ENCODE measurements at regions not wholly inside any gene's neighbourhood (a gene's known extent, or its start where the extent isn't known, plus 50 kb on each side); places are given as distances from the start of the nearest gene placed in this dataset.
A peak's percentile ranks its signal among the peaks of the same experiment; 100 is the strongest.
"Not testable (repeated sequence)": the region's sequence is repeated elsewhere in the genome, so short reads cannot be mapped to it uniquely, and the experiment has no call there.

DNA sequence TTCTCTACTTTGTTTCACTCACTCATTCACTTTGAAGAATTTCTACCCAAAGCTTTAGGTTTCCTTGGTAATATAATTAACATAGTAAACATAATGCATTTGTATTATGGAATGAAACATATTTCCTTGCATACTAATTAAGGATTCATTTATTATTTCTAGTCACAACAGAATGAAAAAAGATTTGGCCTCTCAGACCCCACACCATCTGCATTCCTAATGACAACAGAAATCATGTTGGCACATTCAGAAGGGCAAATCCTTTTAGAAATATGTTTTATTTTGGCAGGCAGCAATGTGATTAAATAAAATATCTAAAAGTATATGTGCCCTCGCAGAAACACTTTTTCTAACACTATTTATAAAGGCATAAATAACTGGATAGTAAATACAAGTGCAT, 163.4 kb downstream of the HTR1B start:
- ATAC-seq (replicated peaks in 6 of 8): no peak

DNA sequence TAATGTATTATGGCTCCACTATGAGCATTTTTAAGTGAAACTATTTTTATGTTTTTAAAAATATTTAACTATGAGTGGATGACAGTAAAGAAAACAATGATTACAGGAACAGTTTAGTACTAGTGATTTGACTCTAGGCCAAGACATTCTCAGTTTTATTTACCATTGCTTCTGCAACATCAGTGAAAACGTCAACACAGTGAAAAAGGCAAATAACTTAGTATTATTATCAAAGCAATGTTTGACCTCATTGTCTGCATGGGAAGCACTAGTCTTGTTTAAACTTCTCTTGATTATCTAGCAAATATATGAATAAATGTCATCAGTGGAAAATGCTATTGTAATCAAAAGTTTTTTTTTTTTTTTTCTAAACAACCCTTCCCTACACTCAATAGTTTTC, 165.0 kb downstream of the HTR1B start:
- in situ Hi-C loops (cut with MboI; ENCODE audit: low pct_unique_long_range_greater_than_20kb in 2 of 9, low sequenced_read_pairs in 9 of 9, unreplicated experiment in 9 of 9): no loop called here
- ATAC-seq (replicated peaks in 6 of 8): peak in 1 of 8 experiments; percentile 43
- WGBS, 10 experiments: 17 to 83% (median 63%) methylated on average over 1 of the region's 1 CpG; no CpG with 5 or more reads in 1 of the 10 experiments
- Histone ChIP-seq H3K27ac (no peak overlapping the region), H3K4me3 (no peak overlapping the region), H3K4me1 (replicated peaks in 1 of 2) (no peaks in the 10 kb centered on the region)

More for the DNA sequence above, 163.4 kb downstream of the HTR1B start:
- WGBS, 10 experiments: 10 to 100% (median 61%) methylated on average over 1 of the region's 1 CpG; no CpG with 5 or more reads in 2 of the 10 experiments
- Histone ChIP-seq H3K27ac (no peak overlapping the region), H3K4me3 (no peak overlapping the region), H3K4me1 (replicated peaks in 1 of 2) (no peaks in the 10 kb centered on the region)
- in situ Hi-C loops (cut with MboI; ENCODE audit: low pct_unique_long_range_greater_than_20kb in 2 of 9, low sequenced_read_pairs in 9 of 9, unreplicated experiment in 9 of 9): no loop called here

DNA sequence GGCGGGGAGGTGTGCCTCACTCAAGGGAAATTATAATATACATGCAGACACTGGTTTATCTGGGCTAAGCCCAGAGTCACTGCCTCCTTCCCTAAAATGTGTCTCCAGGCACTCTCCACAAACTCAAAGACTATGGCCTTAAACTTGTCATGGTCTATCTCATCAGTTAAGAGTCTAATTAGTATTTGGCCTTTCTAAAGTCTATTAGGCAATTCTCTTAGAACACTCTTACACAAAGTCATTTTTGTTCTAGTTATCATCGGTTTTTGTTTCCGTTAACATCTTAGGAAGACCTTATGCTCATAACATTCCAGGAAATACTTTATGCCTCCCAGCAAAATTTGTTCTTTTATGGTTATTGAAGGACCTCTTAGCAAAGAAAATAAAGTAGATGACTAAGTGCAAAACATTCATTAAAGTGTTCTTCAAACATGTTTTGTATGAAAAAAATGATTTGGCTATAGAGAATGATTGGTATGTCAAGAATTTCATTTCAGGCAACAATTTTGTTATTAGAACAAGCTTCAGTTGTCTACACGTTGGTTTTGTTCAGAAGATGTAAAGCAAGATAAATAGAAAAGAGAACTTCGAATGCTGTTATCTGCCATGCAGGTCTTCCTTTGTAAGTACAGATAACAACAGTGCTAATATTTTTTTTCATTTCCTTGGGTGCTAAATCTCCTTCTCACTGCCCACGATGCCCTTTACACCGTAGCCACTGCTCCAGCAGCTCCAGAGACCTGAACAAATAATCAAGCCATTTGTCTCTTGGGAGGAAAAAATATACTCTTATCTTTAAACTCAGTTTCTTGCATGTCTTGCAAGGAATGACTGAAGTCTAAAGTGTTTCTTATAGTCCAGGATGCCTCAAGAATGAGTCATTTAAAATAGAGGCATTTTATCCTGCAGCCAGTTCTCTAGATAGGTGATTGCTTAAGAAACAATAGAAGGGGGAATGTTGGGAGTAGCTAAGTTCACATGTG, 170.4 kb downstream of the HTR1B start:
- H3K27ac ChIP-seq: no peak overlapping the region
- WGBS, 10 experiments: 21 to 89% (median 76%) methylated on average over 3 to 7 of the region's 7 CpGs
- H3K4me3 ChIP-seq: no peak overlapping the region
- in situ Hi-C loops (cut with MboI; ENCODE audit: low pct_unique_long_range_greater_than_20kb in 2 of 9, low sequenced_read_pairs in 9 of 9, unreplicated experiment in 9 of 9): no loop called here
- peak in 3 of 8 experiments; percentile 54 to 77 (median 69) for ATAC-seq (replicated peaks in 6 of 8)
- H3K4me1 ChIP-seq (replicated peaks in 1 of 2): no peaks in the 10 kb centered on the region

DNA sequence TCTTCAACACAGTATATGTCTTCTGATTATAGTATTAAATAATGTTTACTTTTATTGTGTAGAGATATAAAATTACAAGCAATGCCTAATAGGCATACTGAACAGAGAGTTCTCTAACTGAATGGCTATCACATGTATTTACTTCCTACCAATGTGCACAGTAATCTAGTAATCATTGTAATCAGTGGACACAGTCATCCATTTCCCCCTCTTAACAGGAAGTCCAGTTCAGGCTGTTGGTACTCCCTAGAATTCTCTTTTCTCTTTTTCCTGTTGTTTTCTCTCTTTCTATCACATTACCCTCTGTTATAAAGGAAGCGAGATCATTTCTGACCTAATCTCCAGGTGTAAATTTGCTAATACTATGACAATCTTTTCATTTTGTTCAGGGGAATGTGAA, 172.5 kb downstream of the HTR1B start:
- H3K27ac ChIP-seq: no peak overlapping the region
- ATAC-seq (replicated peaks in 6 of 8): no peak
- H3K4me3 ChIP-seq: no peak overlapping the region
- H3K4me1 ChIP-seq (replicated peaks in 1 of 2): no peaks in the 10 kb centered on the region
- WGBS, 10 experiments: 43 to 100% (median 100%) methylated on average over 1 of the region's 1 CpG; no CpG with 5 or more reads in 3 of the 10 experiments
- in situ Hi-C loops (cut with MboI; ENCODE audit: low pct_unique_long_range_greater_than_20kb in 2 of 9, low sequenced_read_pairs in 9 of 9, unreplicated experiment in 9 of 9): no loop called here

DNA sequence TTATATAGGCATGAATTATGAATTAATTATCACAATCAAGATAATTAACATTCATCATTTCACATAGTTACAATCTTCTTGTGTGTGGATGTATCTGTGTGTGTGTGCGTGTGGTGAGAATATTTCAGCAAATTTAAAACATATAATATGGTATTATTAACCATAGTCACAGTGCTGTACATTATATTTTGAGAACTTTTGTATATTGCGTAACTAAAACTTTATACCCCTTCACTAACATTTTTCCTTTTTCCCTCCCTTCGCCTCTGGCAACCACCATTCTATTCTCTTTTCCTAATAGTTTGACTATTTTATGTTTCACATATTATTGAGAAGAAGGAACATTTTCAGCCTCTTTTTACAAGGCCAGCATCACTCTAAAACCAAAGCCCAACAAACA, 176.8 kb downstream of the HTR1B start:
- WGBS, 10 experiments: 77 to 97% (median 89%) methylated on average over 3 of the region's 3 CpGs; no CpG with 5 or more reads in 2 of the 10 experiments
- Histone ChIP-seq H3K4me3 (no peak overlapping the region), H3K27ac (no peak overlapping the region), H3K4me1 (replicated peaks in 1 of 2) (no peaks in the 10 kb centered on the region)
- no peak for ATAC-seq (replicated peaks in 6 of 8)
- in situ Hi-C loops (cut with MboI; ENCODE audit: low pct_unique_long_range_greater_than_20kb in 2 of 9, low sequenced_read_pairs in 9 of 9, unreplicated experiment in 9 of 9): no loop called here

DNA sequence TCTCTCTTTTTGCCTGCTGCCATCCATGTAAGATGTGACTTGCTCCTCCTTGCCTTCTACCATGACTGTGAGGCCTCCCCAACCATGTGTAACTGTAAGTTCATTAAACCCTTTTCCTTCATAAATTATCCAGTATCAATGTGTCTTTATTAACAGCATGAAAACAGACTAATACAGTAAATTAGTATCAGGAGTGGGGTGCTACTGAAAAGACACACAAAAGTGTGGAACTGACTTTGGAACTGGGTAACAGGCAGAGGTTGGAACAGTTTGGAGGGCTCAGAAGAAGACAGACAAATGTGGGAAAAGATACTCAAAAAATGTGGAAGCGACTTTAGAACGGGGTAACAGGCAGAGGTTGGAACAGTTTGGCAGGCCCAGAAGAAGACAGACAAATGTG, 189.4 kb downstream of the HTR1B start:
- Histone ChIP-seq H3K27ac (no peak overlapping the region), H3K4me3 (no peak overlapping the region), H3K4me1 (replicated peaks in 1 of 2) (no peaks in the 10 kb centered on the region)
- no peak for ATAC-seq (replicated peaks in 6 of 8)
- in situ Hi-C loops (cut with MboI; ENCODE audit: low pct_unique_long_range_greater_than_20kb in 2 of 9, low sequenced_read_pairs in 9 of 9, unreplicated experiment in 9 of 9): no loop called here
- whole genome bisulfite sequencing, 10 experiments: 32 to 100% (median 82%) methylated on average over 1 to 2 of the region's 2 CpGs; no CpG with 5 or more reads in 2 of the 10 experiments

DNA sequence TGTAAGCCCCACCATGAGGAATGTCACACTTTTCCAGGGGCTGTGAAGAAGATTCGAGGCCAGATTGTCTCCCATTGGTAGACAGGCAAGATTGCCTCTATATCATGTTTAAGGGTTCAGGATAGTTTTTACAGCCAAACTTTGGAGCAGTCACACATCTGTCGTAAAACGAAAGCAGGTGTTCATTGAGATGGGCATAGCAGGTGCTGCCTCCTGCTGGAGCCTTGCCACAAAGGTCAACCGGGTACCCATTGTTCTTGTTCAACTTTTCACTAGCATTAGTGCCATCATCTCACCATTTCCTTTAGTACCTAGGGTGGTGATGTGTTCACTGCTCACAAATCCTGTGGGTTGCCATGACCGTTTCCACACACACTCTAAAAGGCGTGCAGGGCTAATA, 198.3 kb downstream of the HTR1B start:
- 68 to 92% (median 80%) methylated on average over 1 to 6 of the region's 6 CpGs; no CpG with 5 or more reads in 3 of the 10 experiments for WGBS, 10 experiments
- no peaks in the 10 kb centered on the region for H3K4me1 ChIP-seq (replicated peaks in 1 of 2)
- H3K27ac ChIP-seq: no peak overlapping the region
- no peak overlapping the region for H3K4me3 ChIP-seq
- ATAC-seq (replicated peaks in 6 of 8): no peak
- in situ Hi-C loops (cut with MboI; ENCODE audit: low pct_unique_long_range_greater_than_20kb in 2 of 9, low sequenced_read_pairs in 9 of 9, unreplicated experiment in 9 of 9): no loop called here

DNA sequence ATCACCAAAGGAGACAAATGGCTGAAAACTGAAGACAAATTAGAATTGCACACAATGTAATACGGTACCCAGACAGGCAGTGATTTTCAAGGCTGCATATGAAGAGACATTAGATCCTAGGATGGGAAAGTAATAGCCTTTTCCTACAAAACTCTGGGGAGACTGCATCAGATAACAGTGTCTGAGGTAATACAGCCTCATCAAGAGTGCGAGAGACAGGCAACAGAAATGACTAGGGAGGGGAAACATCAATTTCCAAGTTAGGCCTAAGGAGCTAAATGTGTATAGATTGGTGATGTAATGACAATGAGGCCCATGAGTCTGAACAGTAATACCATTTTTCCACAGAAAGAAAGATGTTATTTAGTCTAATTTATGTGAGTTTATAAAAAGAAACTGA, 200.3 kb downstream of the HTR1B start:
- in situ Hi-C loops (cut with MboI; ENCODE audit: low pct_unique_long_range_greater_than_20kb in 2 of 9, low sequenced_read_pairs in 9 of 9, unreplicated experiment in 9 of 9): no loop called here
- WGBS, 10 experiments: 54 to 100% (median 69%) methylated on average over 1 to 2 of the region's 2 CpGs; no CpG with 5 or more reads in 3 of the 10 experiments
- no peak overlapping the region for H3K27ac ChIP-seq
- no peaks in the 10 kb centered on the region for H3K4me1 ChIP-seq (replicated peaks in 1 of 2)
- peak in 5 of 8 experiments; percentile 36 to 91 (median 57) for ATAC-seq (replicated peaks in 6 of 8)
- no peak overlapping the region for H3K4me3 ChIP-seq

DNA sequence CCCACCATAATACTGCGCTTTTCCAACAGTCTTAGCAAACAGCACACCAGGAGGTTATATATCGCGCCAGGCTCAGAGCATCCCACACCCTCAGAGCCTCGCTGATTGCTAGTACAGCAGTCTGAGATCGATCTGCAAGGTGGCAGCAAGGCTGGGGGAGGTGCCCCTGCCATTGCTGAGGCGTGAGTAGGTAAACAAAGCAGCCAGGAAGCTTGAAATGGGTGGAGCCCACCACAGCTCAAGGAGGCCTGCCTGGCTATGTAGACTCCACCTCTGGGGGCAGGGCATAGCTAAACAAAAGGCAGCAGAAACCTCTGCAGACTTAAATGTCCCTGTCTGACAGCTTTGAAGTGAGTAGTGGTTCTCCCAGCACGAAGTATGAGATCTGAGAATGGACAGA, 211.5 kb downstream of the HTR1B start:
- H3K27ac ChIP-seq; H3K4me3 ChIP-seq; in situ Hi-C loops (cut with MboI; ENCODE audit: low pct_unique_long_range_greater_than_20kb in 2 of 9, low sequenced_read_pairs in 9 of 9, unreplicated experiment in 9 of 9); ATAC-seq (replicated peaks in 6 of 8); H3K4me1 ChIP-seq (replicated peaks in 1 of 2): not testable (repeated sequence)
- WGBS, 10 experiments: 20 to 90% (median 80%) methylated on average over 1 to 3 of the region's 7 CpGs; no CpG with 5 or more reads in 7 of the 10 experiments

DNA sequence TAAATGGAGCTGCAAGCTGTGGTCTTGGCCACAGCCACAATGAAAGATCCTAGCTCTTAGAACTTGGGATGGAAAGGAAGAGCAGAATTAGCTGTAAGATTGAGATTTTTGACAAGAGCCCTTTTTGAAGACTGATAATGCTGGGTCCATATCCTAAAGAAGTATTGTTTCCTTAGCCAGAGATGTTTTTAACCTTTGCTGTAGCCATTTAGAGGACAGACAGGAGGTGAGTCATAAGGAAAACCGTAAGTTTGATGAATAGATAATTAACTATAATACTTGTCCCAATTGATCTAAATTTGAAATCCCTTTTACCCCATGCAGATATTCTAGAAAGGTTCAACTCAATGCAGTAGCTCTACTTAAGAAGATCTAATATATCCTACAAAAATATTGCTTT, 213.7 kb downstream of the HTR1B start:
- no peak overlapping the region for H3K4me3 ChIP-seq
- no peak overlapping the region for H3K27ac ChIP-seq
- 71 to 100% (median 89%) methylated on average over 1 of the region's 1 CpG; no CpG with 5 or more reads in 3 of the 10 experiments for WGBS, 10 experiments
- in situ Hi-C loops (cut with MboI; ENCODE audit: low pct_unique_long_range_greater_than_20kb in 2 of 9, low sequenced_read_pairs in 9 of 9, unreplicated experiment in 9 of 9): no loop called here
- no peak for ATAC-seq (replicated peaks in 6 of 8)
- H3K4me1 ChIP-seq (replicated peaks in 1 of 2): no peaks in the 10 kb centered on the region

DNA sequence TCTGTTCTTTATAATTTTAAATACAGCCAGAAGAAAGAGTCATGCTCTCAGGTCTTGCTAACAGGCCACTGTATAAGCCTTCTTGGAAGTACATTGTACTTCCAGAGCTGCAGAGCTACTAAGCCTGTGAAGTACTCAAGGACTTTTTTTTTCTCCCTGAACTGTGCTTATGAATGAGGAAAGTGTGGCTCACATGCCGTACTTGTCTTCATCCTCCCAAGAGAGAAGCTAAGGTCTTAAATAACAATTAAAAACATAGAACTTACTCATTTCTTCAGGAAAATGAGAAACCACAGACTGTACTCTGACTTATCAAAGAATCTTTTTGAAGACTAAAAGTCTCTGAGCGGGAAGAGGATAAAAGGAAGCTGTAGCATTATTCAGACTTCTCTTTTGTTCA, 218.3 kb downstream of the HTR1B start:
- H3K27ac ChIP-seq: no peak overlapping the region
- H3K4me1 ChIP-seq (replicated peaks in 1 of 2): no peaks in the 10 kb centered on the region
- in situ Hi-C loops (cut with MboI; ENCODE audit: low pct_unique_long_range_greater_than_20kb in 2 of 9, low sequenced_read_pairs in 9 of 9, unreplicated experiment in 9 of 9): no loop called here
- WGBS, 10 experiments: 73 to 100% (median 92%) methylated on average over 1 to 2 of the region's 2 CpGs; no CpG with 5 or more reads in 1 of the 10 experiments
- no peak for ATAC-seq (replicated peaks in 6 of 8)
- no peak overlapping the region for H3K4me3 ChIP-seq

DNA sequence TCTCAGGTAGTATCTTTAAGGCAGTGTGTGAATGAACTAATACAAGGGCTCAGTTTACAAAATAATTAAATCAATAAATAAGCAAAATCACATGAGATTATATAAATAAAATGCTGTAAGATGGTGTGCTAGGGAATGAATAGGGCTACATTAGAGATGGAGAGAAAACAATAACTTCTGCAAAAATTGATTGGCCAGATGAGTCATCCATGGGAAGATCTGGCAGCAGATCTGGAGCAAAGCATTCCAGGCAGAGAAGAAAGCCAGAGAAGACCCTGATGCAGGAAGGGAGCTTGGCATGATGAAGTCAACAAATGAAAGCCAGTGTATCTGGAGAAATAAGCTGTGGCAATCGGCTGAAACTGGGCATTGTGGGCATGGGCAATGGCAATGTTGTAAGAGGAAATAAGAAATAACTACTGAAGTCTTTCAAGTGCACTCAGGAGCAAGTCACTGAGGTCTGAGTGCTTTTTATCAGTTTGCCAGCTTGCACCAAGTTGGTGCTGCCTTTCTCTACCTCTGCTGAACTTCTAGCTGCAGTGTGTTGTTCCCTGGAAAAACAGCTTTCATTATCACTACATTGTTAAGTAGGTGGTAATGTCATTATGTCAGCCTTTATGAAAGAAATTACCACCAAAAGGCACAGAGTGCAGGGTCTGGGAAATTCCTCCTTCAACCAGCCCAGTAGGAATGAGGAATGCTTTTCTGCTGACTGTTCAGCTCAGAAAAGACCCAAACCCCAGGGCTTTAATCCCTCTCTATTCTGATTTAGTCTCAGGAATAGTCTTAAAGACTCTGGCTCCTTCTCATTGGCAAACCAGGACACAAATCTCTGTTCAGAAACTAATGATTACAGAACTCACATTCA, 231.6 kb downstream of the HTR1B start:
- ATAC-seq (replicated peaks in 6 of 8): no peak
- Histone ChIP-seq H3K4me1 (replicated peaks in 1 of 2) (no peaks in the 10 kb centered on the region), H3K27ac (no peak overlapping the region), H3K4me3 (no peak overlapping the region)
- in situ Hi-C loops (cut with MboI; ENCODE audit: low pct_unique_long_range_greater_than_20kb in 2 of 9, low sequenced_read_pairs in 9 of 9, unreplicated experiment in 9 of 9): no loop called here
- WGBS, 10 experiments: 20 to 100% (median 57%) methylated on average over 1 of the region's 1 CpG; no CpG with 5 or more reads in 1 of the 10 experiments

DNA sequence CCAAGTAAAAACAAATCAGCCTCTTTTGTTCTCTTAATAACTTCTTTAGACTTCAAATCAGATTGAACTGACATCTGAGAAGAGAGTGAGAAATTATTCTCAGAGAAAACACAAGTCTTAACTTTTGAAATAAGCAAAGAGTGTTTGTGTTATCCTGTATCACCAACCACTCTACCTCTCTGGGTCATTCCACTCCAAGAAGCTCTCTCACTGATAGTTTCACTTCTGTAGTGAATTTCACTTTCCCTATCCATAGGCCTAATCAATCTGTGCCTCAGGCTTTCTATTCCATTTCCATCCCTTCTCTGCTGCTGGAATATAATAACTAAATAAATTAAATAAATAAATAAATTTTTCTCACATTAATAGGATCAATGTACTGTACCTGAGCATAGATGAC, 235.0 kb downstream of the HTR1B start:
- peak in 1 of 8 experiments; percentile 26 for ATAC-seq (replicated peaks in 6 of 8)
- no peak overlapping the region for H3K27ac ChIP-seq
- no peak overlapping the region for H3K4me3 ChIP-seq
- H3K4me1 ChIP-seq (replicated peaks in 1 of 2): no peaks in the 10 kb centered on the region
- in situ Hi-C loops (cut with MboI; ENCODE audit: low pct_unique_long_range_greater_than_20kb in 2 of 9, low sequenced_read_pairs in 9 of 9, unreplicated experiment in 9 of 9): no loop called here
